ENCODE measurements at regions not wholly inside any gene's neighbourhood (a gene's known extent, or its start where the extent isn't known, plus 50 kb on each side); places are given as distances from the start of the nearest gene placed in this dataset.

DNA sequence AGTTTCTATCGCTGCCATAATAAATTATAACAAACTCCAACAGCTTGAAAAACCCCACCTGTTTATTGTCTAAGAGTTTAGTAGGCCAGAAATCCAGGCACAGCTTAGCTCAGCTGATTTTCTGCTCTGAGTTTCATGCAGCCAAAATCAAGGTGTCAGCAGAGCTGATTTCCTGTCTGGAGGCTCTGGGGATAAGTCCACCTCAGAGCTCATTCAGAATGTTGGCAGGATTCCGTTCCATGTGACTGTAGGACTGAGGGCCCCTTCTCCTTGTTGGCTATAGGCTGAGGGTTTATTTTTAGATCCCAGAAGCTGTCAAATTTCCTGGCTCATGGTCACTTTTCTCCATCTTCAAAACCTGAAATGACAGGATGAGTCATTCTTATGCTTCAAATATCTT is 91.6 kb upstream of the CHODL start:
- H3K27me3 Mint-ChIP-seq (ENCODE audit: insufficient read depth), result no peaks in the 10 kb centered on the region
- H3K9ac ChIP-seq (ENCODE audit: extremely low read depth, low read length, poor library complexity, severe bottlenecking), result no peak overlapping the region
- TF ChIP-seq, protein P1, sequence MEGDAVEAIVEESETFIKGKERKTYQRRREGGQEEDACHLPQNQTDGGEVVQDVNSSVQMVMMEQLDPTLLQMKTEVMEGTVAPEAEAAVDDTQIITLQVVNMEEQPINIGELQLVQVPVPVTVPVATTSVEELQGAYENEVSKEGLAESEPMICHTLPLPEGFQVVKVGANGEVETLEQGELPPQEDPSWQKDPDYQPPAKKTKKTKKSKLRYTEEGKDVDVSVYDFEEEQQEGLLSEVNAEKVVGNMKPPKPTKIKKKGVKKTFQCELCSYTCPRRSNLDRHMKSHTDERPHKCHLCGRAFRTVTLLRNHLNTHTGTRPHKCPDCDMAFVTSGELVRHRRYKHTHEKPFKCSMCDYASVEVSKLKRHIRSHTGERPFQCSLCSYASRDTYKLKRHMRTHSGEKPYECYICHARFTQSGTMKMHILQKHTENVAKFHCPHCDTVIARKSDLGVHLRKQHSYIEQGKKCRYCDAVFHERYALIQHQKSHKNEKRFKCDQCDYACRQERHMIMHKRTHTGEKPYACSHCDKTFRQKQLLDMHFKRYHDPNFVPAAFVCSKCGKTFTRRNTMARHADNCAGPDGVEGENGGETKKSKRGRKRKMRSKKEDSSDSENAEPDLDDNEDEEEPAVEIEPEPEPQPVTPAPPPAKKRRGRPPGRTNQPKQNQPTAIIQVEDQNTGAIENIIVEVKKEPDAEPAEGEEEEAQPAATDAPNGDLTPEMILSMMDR (conservative IDR thresholded peaks at IDR 0.05), result no peak
- DNase-seq, result no peak
- no peaks in the 10 kb centered on the region for H3K36me3 Mint-ChIP-seq (ENCODE audit: low read depth)
- no peaks in the 10 kb centered on the region for H3K36me3 ChIP-seq (ENCODE audit: control insufficient read depth, insufficient read depth, low read length)
- H3K9me3 Mint-ChIP-seq, result peaks cover 1% of the 10 kb centered on the region
- peaks cover 5% of the 10 kb centered on the region for H3K4me1 Mint-ChIP-seq
- 94% methylated on average over 2 of the region's 2 CpGs; no CpG with 5 or more reads in 1 of the 2 experiments for WGBS, 2 experiments (ENCODE audit: insufficient coverage in 1 of 2, insufficient read length in 1 of 2)
- no peak overlapping the region for H3K4me3 Mint-ChIP-seq
- no peaks in the 10 kb centered on the region for H3K27me3 ChIP-seq (ENCODE audit: control insufficient read depth, insufficient read depth, low read length, poor library complexity, severe bottlenecking)
- H3K4me3 ChIP-seq (ENCODE audit: low read length), result no peak overlapping the region
- no peak overlapping the region for H3K27ac ChIP-seq (ENCODE audit: low read depth, low read length)
- no peak overlapping the region for H3K27ac Mint-ChIP-seq
- H3K4me1 ChIP-seq (ENCODE audit: control insufficient read depth, insufficient read depth, low read length), result no peaks in the 10 kb centered on the region
- no peaks in the 10 kb centered on the region for H3K9me3 ChIP-seq (ENCODE audit: control insufficient read depth, low read length)

DNA sequence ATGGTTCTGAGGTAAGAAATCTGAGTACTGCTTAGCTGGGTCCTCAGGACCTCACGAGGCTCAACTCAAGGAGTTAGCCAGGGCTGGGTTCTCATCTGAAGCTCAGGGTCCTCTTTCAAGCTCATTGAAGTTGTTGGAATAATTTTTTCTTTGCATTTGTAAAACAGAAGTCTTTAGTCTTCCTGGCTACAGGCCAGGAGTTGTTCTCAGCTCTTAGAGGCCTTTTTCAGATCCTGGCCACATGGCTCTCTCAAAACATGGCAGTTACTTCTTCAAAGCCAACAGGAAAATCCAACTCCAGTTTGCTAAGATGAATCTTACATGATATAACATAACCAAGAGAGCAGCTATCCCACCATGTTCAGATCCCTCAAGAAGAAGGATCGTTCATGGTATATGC is 92.3 kb upstream of the CHODL start:
- no peaks in the 10 kb centered on the region for H3K27me3 Mint-ChIP-seq (ENCODE audit: insufficient read depth)
- Histone ChIP-seq H3K4me3 (ENCODE audit: low read length) (no peak overlapping the region), H3K4me1 (ENCODE audit: control insufficient read depth, insufficient read depth, low read length) (no peaks in the 10 kb centered on the region), H3K27ac (ENCODE audit: low read depth, low read length) (no peak overlapping the region), H3K9me3 (ENCODE audit: control insufficient read depth, low read length) (no peaks in the 10 kb centered on the region), H3K9ac (ENCODE audit: extremely low read depth, low read length, poor library complexity, severe bottlenecking) (no peak overlapping the region), H3K27me3 (ENCODE audit: control insufficient read depth, insufficient read depth, low read length, poor library complexity, severe bottlenecking) (no peaks in the 10 kb centered on the region), H3K36me3 (ENCODE audit: control insufficient read depth, insufficient read depth, low read length) (no peaks in the 10 kb centered on the region)
- peaks cover 1% of the 10 kb centered on the region for H3K9me3 Mint-ChIP-seq
- WGBS, 2 experiments (ENCODE audit: insufficient coverage in 1 of 2, insufficient read length in 1 of 2), result 82 to 100% methylated on average over 2 of the region's 2 CpGs
- TF ChIP-seq, protein P1 (conservative IDR thresholded peaks at IDR 0.05), result no peak
- H3K36me3 Mint-ChIP-seq (ENCODE audit: low read depth), result no peaks in the 10 kb centered on the region
- H3K27ac Mint-ChIP-seq, result no peak overlapping the region
- no peak for DNase-seq
- peaks cover 5% of the 10 kb centered on the region for H3K4me1 Mint-ChIP-seq
- H3K4me3 Mint-ChIP-seq, result no peak overlapping the region

DNA sequence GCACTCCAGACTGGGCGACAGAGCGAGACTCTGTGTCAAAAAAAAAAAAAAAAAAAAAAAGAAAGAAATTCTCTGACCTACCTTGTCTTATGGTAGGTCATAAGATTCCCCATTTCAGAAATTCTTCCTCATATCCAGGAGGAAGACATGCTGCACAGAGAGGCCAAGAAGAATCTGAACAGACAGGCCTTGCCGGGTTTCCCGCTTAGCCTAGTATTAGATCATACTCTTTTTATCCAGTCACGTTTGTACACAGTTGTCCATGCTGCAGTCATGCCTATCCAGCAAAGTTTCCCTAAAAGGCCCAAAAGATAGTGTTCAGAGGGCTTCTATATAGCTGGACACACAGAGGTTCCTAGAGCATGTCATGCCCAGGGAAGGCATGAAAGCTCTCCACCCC is 93.6 kb upstream of the CHODL start:
- no peak overlapping the region for H3K27ac ChIP-seq (ENCODE audit: low read depth, low read length)
- H3K36me3 ChIP-seq (ENCODE audit: control insufficient read depth, insufficient read depth, low read length), result no peaks in the 10 kb centered on the region
- 98 to 100% methylated on average over 3 to 5 of the region's 5 CpGs for WGBS, 2 experiments (ENCODE audit: insufficient coverage in 1 of 2, insufficient read length in 1 of 2)
- H3K4me3 ChIP-seq (ENCODE audit: low read length), result no peak overlapping the region
- no peaks in the 10 kb centered on the region for H3K9me3 ChIP-seq (ENCODE audit: control insufficient read depth, low read length)
- Mint-ChIP-seq H3K27me3 (ENCODE audit: insufficient read depth) (no peaks in the 10 kb centered on the region), H3K4me1 (peaks cover 5% of the 10 kb centered on the region), H3K27ac (no peak overlapping the region), H3K36me3 (ENCODE audit: low read depth) (no peaks in the 10 kb centered on the region), H3K4me3 (no peak overlapping the region), H3K9me3 (peaks cover 1% of the 10 kb centered on the region)
- no peaks in the 10 kb centered on the region for H3K4me1 ChIP-seq (ENCODE audit: control insufficient read depth, insufficient read depth, low read length)
- no peaks in the 10 kb centered on the region for H3K27me3 ChIP-seq (ENCODE audit: control insufficient read depth, insufficient read depth, low read length, poor library complexity, severe bottlenecking)
- H3K9ac ChIP-seq (ENCODE audit: extremely low read depth, low read length, poor library complexity, severe bottlenecking), result no peak overlapping the region
- DNase-seq, result no peak
- TF ChIP-seq, protein P1 (conservative IDR thresholded peaks at IDR 0.05), result no peak

Data from endodermal cell (in vitro differentiated cells).